ENCODE measurements at regions not wholly inside any gene's neighbourhood (a gene's known extent, or its start where the extent isn't known, plus 50 kb on each side); places are given as distances from the start of the nearest gene placed in this dataset.
"Not testable (repeated sequence)": the region's sequence is repeated elsewhere in the genome, so short reads cannot be mapped to it uniquely, and the experiment has no call there.

GRCh38 chr11:71721840-71722239 lies 111.2 kb upstream of the DEFB108B start:
- DNase-seq (ENCODE audit: low spot score): not testable (repeated sequence)

GRCh38 chr11:71723991-71724390 lies 109.0 kb upstream of the DEFB108B start:
- not testable (repeated sequence) for DNase-seq (ENCODE audit: low spot score)

- not testable (repeated sequence) for DNase-seq (ENCODE audit: low spot score)
These were observed 102.3 kb upstream of the DEFB108B start for GRCh38 chr11:71730748-71731147.

DNA sequence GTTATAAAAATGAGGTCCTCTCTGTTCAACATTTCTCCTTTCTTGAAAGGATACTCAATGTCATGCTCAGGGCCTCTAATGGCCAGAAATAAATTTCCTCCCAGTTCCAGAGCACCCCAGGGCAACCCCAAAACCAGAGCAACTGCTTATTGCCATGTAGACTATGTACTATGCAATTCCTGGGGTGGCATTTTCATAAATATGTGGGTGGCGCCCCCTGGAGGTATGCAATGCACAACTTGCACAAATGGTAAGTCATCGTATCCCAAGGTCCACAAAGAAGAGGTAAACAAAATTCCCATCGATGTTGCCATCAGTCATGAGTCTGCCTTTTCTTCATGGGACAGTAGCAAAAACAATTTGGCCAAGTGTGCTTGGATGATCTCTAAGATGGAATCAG lies 98.6 kb upstream of the DEFB108B start:
- not testable (repeated sequence) for DNase-seq (ENCODE audit: low spot score)

DNA sequence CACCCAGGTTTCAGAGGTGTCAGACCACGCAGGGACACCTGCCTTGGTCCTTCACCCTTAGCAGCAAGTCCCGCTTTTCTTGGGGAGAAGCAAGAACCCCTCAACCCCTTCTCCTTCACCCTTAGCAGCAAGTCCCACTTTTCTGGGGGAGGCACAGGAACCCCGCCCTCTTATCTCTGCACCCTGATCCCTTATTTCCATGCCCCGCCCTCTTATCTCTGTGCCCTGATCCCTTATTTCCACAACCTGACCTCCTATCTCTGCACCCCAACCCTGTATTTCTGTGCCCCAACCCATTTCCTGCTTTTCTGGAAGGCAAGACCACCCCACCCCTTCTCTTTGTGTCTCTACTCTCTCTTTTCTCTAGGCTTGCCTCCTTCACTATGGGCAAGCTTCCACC lies 94.7 kb upstream of the DEFB108B start:
- DNase-seq (ENCODE audit: low spot score): not testable (repeated sequence)

GRCh38 chr11:71743385-71743784 lies 89.6 kb upstream of the DEFB108B start:
- DNase-seq (ENCODE audit: low spot score): not testable (repeated sequence)

- not testable (repeated sequence) for DNase-seq (ENCODE audit: low spot score)
These were observed 87.3 kb upstream of the DEFB108B start for GRCh38 chr11:71745656-71746055.

GRCh38 chr11:71746263-71746662 lies 86.7 kb upstream of the DEFB108B start:
- DNase-seq (ENCODE audit: low spot score): not testable (repeated sequence)

GRCh38 chr11:71748965-71749620 lies 83.9 kb upstream of the DEFB108B start:
- DNase-seq (ENCODE audit: low spot score): not testable (repeated sequence)

GRCh38 chr11:71750908-71751307 lies 82.1 kb upstream of the DEFB108B start:
- not testable (repeated sequence) for DNase-seq (ENCODE audit: low spot score)

DNA sequence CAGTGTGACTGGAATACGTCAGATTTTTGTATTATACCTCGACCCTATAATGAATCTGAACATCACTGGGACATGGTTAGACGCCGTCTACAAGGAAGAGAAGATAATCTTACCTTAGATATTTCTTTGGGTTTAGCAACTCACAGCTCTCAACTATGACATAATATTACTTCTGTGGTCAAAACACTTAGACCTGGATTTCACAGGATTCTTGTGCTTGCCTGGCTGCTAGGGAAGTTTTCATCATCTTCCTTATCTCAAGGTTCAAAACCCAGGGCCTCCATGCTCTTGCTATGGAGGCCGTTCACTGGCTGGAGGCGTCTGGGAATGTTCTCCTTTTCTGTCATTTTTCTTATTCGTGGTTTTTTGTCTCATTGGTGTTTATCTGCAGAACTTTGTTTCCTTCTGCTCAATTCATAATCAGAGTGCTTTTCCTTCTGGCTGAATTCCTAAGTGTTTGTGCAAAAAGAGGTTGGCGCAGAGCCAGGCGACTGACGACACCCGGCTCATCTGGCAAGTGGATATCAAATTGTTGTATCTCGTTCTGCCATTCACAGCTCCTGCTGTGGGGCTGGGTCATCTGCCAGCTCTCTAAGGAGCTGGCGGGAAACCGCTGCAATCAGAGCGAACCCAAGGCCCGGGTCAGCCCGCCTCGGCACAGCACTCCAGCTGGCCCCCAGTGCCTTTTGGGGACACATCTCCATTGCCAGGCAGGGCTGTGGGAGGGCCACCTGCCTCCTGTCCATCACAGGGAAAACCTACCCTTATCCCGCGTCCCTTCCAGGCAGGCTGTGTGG lies 68.1 kb upstream of the DEFB108B start:
- DNase-seq (ENCODE audit: low spot score): not testable (repeated sequence)

GRCh38 chr11:71767016-71767415 lies 66.0 kb upstream of the DEFB108B start:
- DNase-seq (ENCODE audit: low spot score): not testable (repeated sequence)

- not testable (repeated sequence) for DNase-seq (ENCODE audit: low spot score)
These were observed 60.8 kb upstream of the DEFB108B start for GRCh38 chr11:71772193-71772592.

GRCh38 chr11:71774603-71775222 lies 58.3 kb upstream of the DEFB108B start:
- no peak for DNase-seq (ENCODE audit: low spot score)

DNA sequence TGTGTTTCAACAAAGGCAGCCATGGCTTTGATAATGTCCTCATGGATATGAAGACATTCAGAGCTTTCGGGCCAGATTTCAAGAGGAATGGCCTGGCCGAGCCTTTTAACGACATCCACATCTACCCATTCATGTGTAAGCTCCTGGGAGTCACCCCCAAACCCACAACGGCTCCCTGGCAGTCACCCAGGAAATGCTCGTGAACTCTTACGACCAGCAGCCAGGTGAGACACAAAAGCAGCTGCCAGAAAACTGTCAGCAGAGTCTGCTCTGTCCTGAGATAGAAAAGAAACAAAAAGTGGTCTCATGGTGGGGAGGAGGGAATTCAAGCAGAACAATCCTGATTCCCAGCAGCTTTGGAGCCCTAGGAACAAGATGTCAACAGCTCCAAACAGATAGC lies 52.9 kb upstream of the DEFB108B start:
- DNase-seq (ENCODE audit: low spot score): not testable (repeated sequence)

GRCh38 chr11:71780771-71781170 lies 52.2 kb upstream of the DEFB108B start:
- not testable (repeated sequence) for DNase-seq (ENCODE audit: low spot score)

DNA sequence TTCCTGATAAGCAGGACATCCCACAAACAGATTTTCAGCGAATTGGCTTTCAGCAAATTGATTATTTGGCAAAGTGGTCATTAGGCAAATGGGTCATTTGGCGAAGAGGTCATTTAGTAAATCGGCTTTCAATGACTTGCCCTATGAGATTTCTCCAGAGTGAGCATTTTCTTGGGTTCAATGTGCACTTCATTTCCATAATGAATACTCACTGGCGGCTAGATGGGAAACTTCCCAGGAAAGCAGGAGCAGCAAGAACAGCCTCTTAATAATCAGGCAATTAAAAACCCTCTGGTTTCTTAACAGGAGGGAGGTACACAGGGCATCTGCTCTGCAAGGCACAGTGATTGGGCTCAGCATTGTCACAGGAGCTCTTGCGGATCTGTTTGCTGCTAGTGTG lies 51.5 kb upstream of the DEFB108B start:
- not testable (repeated sequence) for DNase-seq (ENCODE audit: low spot score)

DNA sequence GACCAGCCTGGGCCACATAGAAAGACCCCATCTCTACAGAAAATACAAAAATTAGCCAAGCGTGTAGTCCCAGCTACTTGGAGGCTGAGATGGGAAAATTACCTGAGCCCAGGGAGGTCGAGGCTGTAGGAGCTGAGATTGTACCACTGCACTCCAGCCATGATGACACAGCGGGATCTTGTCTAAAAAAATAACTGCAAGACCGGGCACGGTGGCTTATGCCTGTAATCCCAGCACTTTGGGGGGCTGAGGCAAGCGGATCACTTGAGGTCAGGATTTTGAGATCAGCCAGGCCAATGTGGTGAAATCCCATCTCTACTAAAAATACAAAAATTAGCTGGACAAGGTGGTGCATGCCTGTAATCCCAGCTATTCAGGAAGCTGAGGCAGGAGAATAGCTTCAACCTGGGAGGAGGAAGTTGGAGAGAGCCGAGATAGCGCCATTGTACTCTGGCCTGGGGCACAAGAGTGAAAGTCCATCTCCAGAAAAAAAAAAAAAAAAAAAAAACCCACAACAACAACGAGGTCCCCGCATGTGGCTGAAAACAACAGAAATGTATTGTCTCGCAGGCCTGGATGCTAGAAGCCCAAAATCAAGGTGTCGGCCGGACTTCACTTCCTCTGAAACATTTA lies 50.7 kb upstream of the DEFB108B start:
- not testable (repeated sequence) for DNase-seq (ENCODE audit: low spot score)

DNA sequence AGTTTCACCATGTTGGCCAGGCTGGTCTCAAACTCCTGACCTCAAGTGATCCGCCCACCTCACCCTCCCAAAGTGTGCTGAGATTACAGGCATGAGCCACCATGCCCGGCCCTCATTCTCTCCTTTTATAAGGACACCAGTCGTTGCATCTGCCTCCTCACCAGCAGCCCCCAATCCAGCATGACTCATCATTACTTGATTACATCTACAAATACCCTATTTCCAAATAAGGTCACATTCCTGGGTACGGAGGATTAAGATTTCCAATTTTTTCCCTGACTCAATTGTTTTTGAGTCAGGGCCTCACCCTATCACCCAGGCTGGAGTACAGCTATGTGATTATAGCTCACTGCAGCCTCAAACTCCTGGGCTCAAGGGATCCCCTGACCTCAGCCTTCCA lies 49.8 kb upstream of the DEFB108B start:
- not testable (repeated sequence) for DNase-seq (ENCODE audit: low spot score)
